Activated CD8-positive, alpha-beta memory T cell treated with anti-CD3 and anti-CD28 coated beads for 4 hours (primary cell): ENCODE measurements at regions not wholly inside any gene's neighbourhood (a gene's known extent, or its start where the extent isn't known, plus 50 kb on each side); places are given as distances from the start of the nearest gene placed in this dataset.

Experiments used
- DNase-seq, 2 donors: peaks; one replicate each; pipeline ENCODE4 v3.0.0-alpha.2; 2020; ENCODE audit warnings: low read depth in 2 of 2

GRCh38 chr5:124692950-124693349 is 53.5 kb downstream of the ZNF608 start:
- no peak for DNase-seq

- DNase-seq, result no peak
Observed at GRCh38 chr5:124692324-124692723, 54.1 kb downstream of the ZNF608 start.

GRCh38 chr5:124689653-124690052 is 56.8 kb downstream of the ZNF608 start:
- DNase-seq, result no peak

DNA sequence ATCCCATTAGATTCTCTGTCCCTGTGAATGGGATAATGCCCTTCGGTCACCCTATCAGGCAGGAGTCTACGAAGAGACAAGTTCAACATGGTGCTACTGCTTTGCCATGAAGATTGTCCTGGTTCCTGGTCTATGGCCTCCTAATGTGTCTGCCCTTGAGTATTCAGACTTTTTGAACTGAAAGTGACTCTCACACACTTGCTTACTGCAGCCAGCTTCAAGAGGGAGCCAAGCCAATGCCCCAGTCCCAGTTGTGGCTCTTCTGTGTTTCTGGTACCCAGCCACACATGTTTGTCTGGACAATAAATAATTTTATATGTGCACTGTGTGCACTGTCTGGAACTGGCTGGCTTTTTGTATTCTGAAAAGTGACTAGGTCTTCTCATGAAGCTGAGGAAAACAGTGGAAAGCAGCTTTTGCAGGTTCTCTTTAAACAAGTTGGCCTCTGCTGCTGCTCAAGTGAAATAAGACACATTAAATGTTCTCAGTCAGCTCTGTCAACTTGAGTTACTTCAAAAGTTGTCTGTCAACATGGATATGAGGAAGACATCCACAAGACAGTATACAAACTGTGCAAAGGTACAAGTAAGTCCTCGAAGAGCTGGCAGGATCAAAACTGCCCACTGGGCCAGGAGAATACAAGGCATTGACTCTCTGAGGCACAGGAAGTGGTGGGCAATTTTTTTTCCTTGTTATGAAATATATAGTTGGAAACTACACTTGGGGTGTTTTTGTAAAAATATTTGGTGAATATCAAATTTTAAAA is 60.0 kb downstream of the ZNF608 start:
- DNase-seq, result no peak

DNA sequence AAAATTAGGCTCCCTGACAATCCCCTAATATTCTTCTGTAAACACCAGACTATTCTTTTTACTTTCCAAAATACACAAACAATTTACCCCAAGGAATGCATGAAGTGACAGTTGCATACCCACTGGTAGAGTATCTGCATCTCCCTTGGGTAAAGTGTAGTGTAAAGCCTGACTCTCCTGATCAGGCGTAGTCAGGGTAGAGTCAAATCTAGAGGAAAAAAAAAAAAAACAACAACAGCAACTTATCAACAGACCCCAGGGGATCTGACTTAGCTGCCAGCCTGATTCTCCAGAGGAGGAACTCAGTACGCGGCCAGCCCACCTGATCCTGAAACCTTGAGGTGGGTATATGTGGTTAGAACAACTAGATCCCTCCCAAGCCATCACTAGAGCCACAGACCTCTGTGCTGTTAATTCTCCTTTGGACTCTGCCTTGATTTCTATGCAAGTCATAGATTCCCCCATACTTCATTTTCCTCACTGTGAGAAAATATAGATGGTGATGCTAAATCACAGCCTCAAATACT is 61.0 kb downstream of the ZNF608 start:
- no peak for DNase-seq

DNA sequence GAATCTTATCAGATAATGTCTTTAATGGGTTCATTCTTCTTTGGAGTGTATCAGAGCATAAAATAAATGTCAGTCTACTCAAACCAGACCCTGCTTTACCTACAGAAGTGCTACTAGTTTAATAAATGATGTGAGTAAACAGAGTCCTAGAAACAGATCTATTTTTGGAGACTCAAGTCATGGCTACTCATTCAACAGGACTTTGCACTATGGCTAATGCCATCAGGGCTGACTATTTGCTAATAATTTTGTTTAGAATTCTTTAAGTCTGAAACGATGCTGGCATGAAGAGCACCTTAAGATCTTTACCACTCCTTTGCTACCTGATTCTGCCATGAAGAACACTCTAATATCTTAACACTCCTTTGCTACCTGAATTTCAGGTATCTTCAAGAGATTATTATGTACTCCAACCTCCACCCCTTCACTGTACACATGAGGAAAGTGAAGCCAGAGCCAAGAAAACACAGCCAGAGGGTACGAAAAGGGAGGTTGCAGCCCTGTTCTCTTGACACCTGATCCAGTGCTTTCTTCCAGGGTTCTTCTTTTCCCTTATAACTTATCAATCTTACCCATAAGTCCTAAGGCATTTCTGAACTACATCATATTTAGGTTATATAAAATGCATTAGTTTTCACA is 62.4 kb downstream of the ZNF608 start:
- DNase-seq, result no peak

DNA sequence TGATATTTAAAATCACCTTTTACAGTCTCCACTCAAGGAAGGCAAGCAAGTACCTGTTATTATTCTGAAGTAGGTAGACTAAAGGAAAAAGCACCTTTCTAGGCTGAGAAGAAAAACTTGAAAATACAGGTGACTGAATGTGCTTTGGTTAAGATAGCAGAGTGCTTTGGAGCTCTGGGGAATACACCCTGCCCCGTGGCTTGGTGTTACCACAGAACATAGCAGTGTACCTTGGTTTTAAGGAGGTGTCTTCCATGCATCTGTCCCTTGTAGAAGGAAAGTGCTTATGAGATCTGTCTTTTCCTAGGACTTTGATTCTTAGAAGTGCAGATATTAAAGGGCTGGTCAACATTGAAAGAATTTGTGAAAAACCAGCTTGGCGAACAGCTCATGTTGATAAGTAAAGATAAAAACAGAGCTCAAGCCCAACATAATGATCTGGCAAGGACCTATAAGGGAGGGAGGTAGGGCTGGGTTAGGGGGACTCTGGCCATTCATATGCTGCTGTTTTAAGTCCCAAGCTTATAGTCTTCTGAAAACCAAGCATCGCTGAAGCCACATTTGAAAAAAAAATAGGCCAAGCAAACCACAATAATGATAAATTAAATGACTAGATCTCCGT is 66.8 kb downstream of the ZNF608 start:
- DNase-seq, result no peak

DNA sequence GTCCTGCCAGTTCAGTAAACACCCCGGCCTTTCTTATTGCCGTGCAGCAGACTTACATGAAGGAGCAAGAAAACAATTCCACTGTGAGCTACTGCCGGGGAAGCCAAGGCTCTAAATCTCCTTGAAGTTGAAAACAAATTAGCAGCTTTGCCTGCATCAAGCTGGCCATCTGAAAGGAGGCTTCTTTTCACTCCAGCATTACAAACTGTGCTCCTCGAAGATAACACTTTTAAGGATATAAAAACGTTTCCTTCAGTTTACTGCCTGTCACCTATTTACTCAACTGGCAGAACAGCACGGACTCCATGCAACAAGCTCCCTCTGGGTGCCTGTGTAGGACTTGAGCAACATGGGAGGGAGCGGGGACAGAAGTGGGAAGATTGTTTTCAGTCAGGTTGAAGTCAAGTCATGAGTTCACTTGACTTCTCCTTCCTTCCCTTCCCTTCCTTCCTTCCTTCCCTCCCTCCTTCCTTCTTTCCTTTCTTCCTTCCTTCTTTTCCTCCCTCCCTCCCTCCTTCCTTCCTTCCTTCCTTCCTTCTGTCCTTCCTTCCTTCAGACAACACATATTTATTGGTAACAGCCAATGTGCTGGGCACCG is 67.4 kb downstream of the ZNF608 start:
- DNase-seq, result no peak

GRCh38 chr5:124678468-124678867 is 68.0 kb downstream of the ZNF608 start:
- DNase-seq, result no peak

DNA sequence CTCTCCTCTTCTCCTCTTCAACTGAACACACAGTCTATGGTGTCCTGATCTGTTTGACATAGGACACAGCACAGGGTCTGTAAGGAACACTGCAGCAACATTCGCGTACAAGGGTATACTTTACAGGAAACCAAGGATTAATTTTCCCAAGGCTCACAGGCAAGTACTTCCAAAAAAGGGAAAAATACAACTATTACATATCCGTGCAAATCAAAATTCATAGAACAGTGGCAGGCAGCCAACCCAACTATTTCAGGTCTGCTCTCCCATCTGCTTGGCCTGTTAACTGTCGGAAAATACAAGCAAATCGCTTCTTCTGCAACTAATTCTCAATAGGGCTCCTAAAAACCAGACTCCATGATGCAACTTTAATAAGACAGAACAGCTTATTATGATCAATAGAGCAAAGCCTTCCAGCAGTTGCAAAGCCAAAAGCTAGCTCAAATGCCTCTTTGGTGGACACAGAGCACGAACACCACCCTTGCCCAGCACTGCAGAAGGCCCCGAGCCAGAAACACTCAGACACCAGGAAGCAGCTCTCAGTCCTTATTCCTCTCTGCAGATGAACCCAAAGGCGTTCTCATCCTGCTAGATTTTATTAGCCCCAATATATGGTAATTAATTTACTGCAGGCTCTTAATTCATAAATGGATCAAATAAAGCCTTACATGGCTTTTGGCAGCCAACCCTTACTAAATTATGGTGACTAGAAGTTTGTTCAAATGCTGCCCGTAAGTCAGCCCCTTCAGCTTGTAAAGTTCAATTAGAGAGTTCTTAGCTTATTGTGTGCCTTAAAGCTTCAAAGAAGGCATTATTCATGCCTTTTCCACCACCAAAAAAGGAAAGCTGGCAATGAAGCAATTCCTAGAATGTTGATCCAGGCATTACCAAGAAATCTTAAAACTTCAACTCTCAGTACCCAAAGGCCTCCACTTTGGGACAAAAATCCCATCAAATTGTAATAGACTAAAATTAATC is 68.8 kb downstream of the ZNF608 start:
- DNase-seq, result no peak

- DNase-seq, result no peak
Observed at GRCh38 chr5:124675931-124676846, 70.2 kb downstream of the ZNF608 start.

DNA sequence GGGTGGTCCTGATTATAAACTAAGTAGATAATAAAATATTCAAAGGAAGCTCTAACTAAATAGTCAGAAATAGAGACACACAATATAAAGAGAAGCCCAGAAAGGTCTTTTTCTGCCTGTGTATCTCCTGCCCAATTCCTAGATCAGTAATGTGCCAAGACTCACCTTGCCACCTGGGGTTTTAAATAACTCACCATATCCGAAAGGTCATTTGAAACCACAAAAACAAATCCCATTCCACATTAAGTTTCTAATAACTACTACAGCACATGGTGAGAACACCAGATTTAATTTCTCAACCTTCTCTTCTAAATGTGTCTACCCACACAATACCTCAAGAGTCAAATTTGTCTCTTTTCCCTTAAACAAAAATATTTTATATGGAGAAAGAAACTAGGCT is 75.2 kb downstream of the ZNF608 start:
- DNase-seq, result no peak

- DNase-seq, result no peak
Observed at GRCh38 chr5:124670722-124671184, 75.7 kb downstream of the ZNF608 start.

DNA sequence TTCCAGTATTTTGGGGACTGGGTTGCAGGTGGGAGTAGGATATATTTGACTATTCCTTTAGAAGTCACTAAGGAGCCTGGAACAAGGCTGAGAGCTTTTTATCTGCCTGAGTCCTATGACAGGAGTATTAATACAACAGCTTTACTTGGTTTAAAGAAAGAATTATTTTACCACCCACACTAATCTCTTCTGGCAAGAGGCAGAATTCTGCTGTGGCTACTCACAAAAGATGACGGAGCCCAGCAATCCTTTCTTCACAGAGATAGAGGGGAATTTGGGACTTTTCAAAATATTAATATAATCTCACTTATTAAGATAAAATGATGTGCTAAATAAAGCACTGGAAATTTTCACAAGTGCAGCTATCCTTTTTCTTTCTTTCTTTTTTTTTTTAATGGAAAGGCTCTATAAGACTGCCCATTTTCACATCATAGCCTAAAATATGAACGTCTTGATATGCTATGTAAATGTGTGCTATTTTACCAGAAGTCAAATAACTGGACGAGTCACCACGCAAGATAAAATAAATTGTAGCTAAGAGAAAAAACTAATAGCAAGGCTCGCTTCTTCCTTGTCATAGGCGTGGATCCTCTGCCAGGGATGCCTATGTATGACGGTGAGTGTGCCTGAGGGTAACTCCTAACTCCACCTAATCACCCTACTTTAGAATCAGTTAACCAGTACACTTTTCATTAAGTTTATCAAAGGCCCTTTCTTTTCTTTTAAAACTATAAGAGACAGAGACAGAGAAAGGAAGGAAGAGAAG is 76.3 kb downstream of the ZNF608 start:
- DNase-seq, result no peak

GRCh38 chr5:124669300-124669648 is 77.2 kb downstream of the ZNF608 start:
- no peak for DNase-seq

- DNase-seq, result no peak
Observed at GRCh38 chr5:124668353-124669299, 77.8 kb downstream of the ZNF608 start.

DNA sequence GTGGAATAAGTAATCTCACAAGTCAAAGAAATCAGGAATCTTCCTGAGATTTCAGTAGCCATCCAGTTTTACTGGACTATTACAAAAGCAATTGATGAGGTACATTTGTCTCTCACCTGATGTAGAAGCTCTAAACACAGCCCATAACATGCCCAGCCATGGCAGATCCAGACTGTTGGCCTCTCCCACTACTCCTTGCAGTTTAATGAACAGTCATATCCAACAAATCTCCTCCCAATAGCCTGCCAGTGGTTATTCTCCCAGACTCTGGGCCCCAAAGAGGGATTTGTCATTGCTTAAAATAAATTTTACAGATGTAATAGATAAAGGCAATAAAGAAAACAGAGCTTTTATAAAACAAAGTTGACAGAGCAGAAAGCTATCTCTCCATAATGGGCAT is 80.8 kb downstream of the ZNF608 start:
- no peak for DNase-seq

- no peak for DNase-seq
Observed at GRCh38 chr5:124665035-124665434, 81.4 kb downstream of the ZNF608 start.
